ENCODE measurements at regions not wholly inside any gene's neighbourhood (a gene's known extent, or its start where the extent isn't known, plus 50 kb on each side); places are given as distances from the start of the nearest gene placed in this dataset.

GRCh38 chr6:78810698-78811097, 56.7 kb upstream of the IRAK1BP1 start:
- ATAC-seq, result no peak
- no peak for TF ChIP-seq CSDC2 (CRISPR knock-in tag; IDR thresholded peaks at IDR 0.05)
- TF ChIP-seq TOX (CRISPR knock-in tag; IDR thresholded peaks at IDR 0.05; ENCODE audit: borderline replicate concordance), result no peak

All from SK-N-SH treated with all-trans-retinoic acid at 6 μM for 48 hours (cell line).